ENCODE measurements at regions not wholly inside any gene's neighbourhood (a gene's known extent, or its start where the extent isn't known, plus 50 kb on each side); places are given as distances from the start of the nearest gene placed in this dataset.

DNA sequence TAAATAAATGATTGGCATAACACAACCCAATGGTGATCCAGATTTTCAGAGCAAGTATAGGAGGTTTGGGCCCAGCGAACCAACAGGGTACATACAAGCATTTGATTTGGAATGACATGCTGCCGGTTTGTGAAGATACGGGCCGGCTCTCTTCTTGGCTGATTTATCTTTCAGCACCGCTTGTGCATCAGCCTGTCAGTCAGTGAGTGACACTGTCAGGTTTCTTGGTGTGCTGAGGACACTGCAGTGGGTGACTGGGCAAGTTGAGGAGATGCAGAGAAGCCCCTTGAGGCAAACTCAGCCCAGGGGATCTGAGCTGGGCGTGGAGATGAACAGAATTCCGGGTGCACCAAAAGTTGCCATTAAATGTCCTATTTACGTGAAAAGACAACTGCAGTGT, 194.5 kb downstream of the SNX10 start:
- Mint-ChIP-seq H3K4me1 (peaks cover 6% of the 10 kb centered on the region), H3K36me3 (ENCODE audit: low read depth) (no peaks in the 10 kb centered on the region), H3K27me3 (ENCODE audit: insufficient read depth) (no peaks in the 10 kb centered on the region), H3K9me3 (peaks cover 3% of the 10 kb centered on the region), H3K4me3 (no peak overlapping the region), H3K27ac (no peak overlapping the region)
- Histone ChIP-seq H3K4me3 (ENCODE audit: low read length) (no peak overlapping the region), H3K9ac (ENCODE audit: extremely low read depth, low read length, poor library complexity, severe bottlenecking) (no peak overlapping the region), H3K36me3 (ENCODE audit: control insufficient read depth, insufficient read depth, low read length) (no peaks in the 10 kb centered on the region), H3K27me3 (ENCODE audit: control insufficient read depth, insufficient read depth, low read length, poor library complexity, severe bottlenecking) (no peaks in the 10 kb centered on the region), H3K4me1 (ENCODE audit: control insufficient read depth, insufficient read depth, low read length) (no peaks in the 10 kb centered on the region), H3K9me3 (ENCODE audit: control insufficient read depth, low read length) (no peaks in the 10 kb centered on the region), H3K27ac (ENCODE audit: low read depth, low read length) (no peak overlapping the region)
- 93 to 96% methylated on average over 7 to 8 of the region's 8 CpGs for WGBS, 2 experiments (ENCODE audit: insufficient coverage in 1 of 2, insufficient read length in 1 of 2)
- DNase-seq = no peak
- TF ChIP-seq, protein P1, sequence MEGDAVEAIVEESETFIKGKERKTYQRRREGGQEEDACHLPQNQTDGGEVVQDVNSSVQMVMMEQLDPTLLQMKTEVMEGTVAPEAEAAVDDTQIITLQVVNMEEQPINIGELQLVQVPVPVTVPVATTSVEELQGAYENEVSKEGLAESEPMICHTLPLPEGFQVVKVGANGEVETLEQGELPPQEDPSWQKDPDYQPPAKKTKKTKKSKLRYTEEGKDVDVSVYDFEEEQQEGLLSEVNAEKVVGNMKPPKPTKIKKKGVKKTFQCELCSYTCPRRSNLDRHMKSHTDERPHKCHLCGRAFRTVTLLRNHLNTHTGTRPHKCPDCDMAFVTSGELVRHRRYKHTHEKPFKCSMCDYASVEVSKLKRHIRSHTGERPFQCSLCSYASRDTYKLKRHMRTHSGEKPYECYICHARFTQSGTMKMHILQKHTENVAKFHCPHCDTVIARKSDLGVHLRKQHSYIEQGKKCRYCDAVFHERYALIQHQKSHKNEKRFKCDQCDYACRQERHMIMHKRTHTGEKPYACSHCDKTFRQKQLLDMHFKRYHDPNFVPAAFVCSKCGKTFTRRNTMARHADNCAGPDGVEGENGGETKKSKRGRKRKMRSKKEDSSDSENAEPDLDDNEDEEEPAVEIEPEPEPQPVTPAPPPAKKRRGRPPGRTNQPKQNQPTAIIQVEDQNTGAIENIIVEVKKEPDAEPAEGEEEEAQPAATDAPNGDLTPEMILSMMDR (conservative IDR thresholded peaks at IDR 0.05) = no peak

DNA sequence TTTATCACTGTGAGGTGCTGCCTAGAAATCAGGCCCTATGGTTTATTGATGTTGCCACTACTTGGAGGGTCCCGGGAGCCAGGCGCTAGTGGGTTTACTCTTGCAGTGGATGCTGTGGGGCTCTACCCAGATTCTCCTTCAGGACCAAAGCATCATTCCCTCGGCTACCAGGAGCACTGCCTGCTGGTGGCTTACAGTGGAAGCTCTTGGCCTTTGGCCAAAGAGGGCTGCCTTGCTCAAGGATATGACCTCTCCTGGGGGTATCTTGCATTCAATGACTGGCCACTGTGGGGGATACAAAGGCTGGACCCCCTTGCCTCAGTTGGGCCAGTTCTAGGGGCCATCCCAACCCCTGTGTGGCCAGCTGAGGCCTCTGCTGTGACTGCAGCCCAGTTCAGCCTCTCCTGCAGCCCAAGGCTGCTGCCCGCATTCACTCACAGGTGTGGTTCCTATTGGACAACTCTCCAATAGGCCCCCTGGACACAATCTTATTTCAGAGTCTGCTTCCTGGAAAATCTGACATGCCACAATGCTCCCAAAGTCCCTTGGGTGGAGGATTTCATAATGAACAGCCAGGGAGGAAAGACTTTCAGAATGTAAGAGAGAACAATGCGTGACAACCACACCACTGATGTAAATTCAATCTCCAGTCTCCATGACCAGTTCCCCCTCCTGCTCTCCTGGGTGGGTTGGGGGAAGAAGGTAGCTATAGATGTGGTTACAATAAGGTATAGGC, 196.3 kb downstream of the SNX10 start:
- H3K9me3 Mint-ChIP-seq = peaks cover 3% of the 10 kb centered on the region
- Histone ChIP-seq H3K27ac (ENCODE audit: low read depth, low read length) (no peak overlapping the region), H3K27me3 (ENCODE audit: control insufficient read depth, insufficient read depth, low read length, poor library complexity, severe bottlenecking) (no peaks in the 10 kb centered on the region), H3K36me3 (ENCODE audit: control insufficient read depth, insufficient read depth, low read length) (no peaks in the 10 kb centered on the region), H3K4me1 (ENCODE audit: control insufficient read depth, insufficient read depth, low read length) (no peaks in the 10 kb centered on the region), H3K9me3 (ENCODE audit: control insufficient read depth, low read length) (no peaks in the 10 kb centered on the region), H3K9ac (ENCODE audit: extremely low read depth, low read length, poor library complexity, severe bottlenecking) (no peak overlapping the region), H3K4me3 (ENCODE audit: low read length) (no peak overlapping the region)
- WGBS, 2 experiments (ENCODE audit: insufficient coverage in 1 of 2, insufficient read length in 1 of 2) = 90 to 99% methylated on average over 3 to 5 of the region's 5 CpGs
- H3K36me3 Mint-ChIP-seq (ENCODE audit: low read depth) = no peaks in the 10 kb centered on the region
- H3K4me1 Mint-ChIP-seq = peaks cover 1% of the 10 kb centered on the region
- H3K27me3 Mint-ChIP-seq (ENCODE audit: insufficient read depth) = no peaks in the 10 kb centered on the region
- no peak for DNase-seq
- TF ChIP-seq, protein P1 (conservative IDR thresholded peaks at IDR 0.05) = no peak
- H3K4me3 Mint-ChIP-seq = no peak overlapping the region
- no peak overlapping the region for H3K27ac Mint-ChIP-seq

DNA sequence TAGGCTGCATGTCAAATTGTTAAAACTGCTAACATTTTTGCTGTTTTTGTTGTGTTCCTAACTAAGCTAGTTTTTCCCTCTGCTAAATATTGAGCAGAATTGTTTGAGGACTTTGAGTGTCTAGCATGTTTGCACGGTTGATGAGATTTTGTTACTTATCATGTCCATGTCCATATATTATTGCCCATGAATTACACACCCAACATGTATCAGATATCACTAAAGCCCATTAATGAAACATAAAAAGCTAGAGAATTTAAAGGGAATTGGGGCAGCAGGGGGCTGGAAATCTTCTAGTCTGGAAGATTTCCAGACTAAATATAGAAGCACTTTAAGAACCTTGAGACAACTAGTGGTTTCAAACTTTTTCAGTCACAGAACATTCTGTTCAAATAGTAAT, 197.7 kb downstream of the SNX10 start:
- H3K36me3 Mint-ChIP-seq (ENCODE audit: low read depth) = no peaks in the 10 kb centered on the region
- H3K36me3 ChIP-seq (ENCODE audit: control insufficient read depth, insufficient read depth, low read length) = no peaks in the 10 kb centered on the region
- H3K9me3 ChIP-seq (ENCODE audit: control insufficient read depth, low read length) = no peaks in the 10 kb centered on the region
- no peak overlapping the region for H3K27ac ChIP-seq (ENCODE audit: low read depth, low read length)
- H3K27ac Mint-ChIP-seq = no peak overlapping the region
- H3K4me1 Mint-ChIP-seq = no peaks in the 10 kb centered on the region
- no peaks in the 10 kb centered on the region for H3K27me3 Mint-ChIP-seq (ENCODE audit: insufficient read depth)
- H3K27me3 ChIP-seq (ENCODE audit: control insufficient read depth, insufficient read depth, low read length, poor library complexity, severe bottlenecking) = no peaks in the 10 kb centered on the region
- H3K4me3 Mint-ChIP-seq = no peak overlapping the region
- H3K4me1 ChIP-seq (ENCODE audit: control insufficient read depth, insufficient read depth, low read length) = no peaks in the 10 kb centered on the region
- no peaks in the 10 kb centered on the region for H3K9me3 Mint-ChIP-seq
- 100% methylated on average over 1 of the region's 1 CpG; no CpG with 5 or more reads in 1 of the 2 experiments for WGBS, 2 experiments (ENCODE audit: insufficient coverage in 1 of 2, insufficient read length in 1 of 2)
- no peak for DNase-seq
- TF ChIP-seq, protein P1 (conservative IDR thresholded peaks at IDR 0.05) = no peak
- H3K4me3 ChIP-seq (ENCODE audit: low read length) = no peak overlapping the region
- no peak overlapping the region for H3K9ac ChIP-seq (ENCODE audit: extremely low read depth, low read length, poor library complexity, severe bottlenecking)
